Right lobe of liver (tissue), 6 donors: ENCODE measurements at regions not wholly inside any gene's neighbourhood (a gene's known extent, or its start where the extent isn't known, plus 50 kb on each side); places are given as distances from the start of the nearest gene placed in this dataset.
A peak's percentile ranks its signal among the peaks of the same experiment; 100 is the strongest.

Experiments used
- ATAC-seq, 4 donors: fragments of 200-7000 bp; cut with Tn5 transposase; one replicate each; pipeline ENCODE4 v1.9.1; 2020; ENCODE audit warnings: mild to moderate bottlenecking in 4 of 4, moderate library complexity in 4 of 4
- DNase-seq, 3 donors: peaks; one replicate each; pipeline ENCODE4 v3.0.0-alpha.2; 2020
- H3K27ac ChIP-seq, 3 donors: fragments of 200-600 bp; one replicate each; pipeline ENCODE4 v1.8.0; 2022
- H3K27me3 ChIP-seq, 2 donors: fragments of 200-600 bp; one replicate each; pipeline ENCODE4 v1.8.0; 2022
- H3K36me3 ChIP-seq, 4 donors: fragments of 200-600 bp; sonication (generic) in 1 of 4; one replicate each; pipeline versions ENCODE4 v1.5.1 to v1.8.0; 2017 to 2022; ENCODE audit warnings: control low read depth in 1 of 4
- H3K4me1 ChIP-seq, 4 donors: fragments of 200-600 bp; sonication (generic) in 1 of 4; one replicate each; pipeline versions ENCODE4 v1.5.1 to v1.8.0; 2017 to 2022; ENCODE audit warnings: control low read depth in 1 of 4
- H3K4me3 ChIP-seq, 3 donors: fragments of 200-600 bp; one replicate each; pipeline ENCODE4 v1.8.0; 2022
- H3K9me3 ChIP-seq, 4 donors: fragments of 200-600 bp; sonication (generic) in 1 of 4; one replicate each; pipeline versions ENCODE4 v1.5.1 to v1.8.0; 2017 to 2022; ENCODE audit warnings: control low read depth in 1 of 4
- POLR2A ChIP-seq: fragments of 450-650 bp; IDR thresholded peaks from one replicate; pipeline ENCODE4 v1.6.1; 2017; ENCODE audit warnings: antibody characterized with exemption, mild to moderate bottlenecking
- WGBS: methylation state at CpG from one replicate; pipeline ENCODE4 v1.1.6; 2018; ENCODE audit warnings: low coverage, low lambda C conversion rate; ENCODE audit not compliant: insufficient coverage; ENCODE audit errors: missing lambda C conversion rate; 5-methylcytosine and 5-hydroxymethylcytosine counted together
- intact Hi-C, 2 donors: fragments of 100-400 bp; cut with DNase I; formaldehyde crosslinking; loops; one replicate each; pipeline versions ENCODE4 v1.11.2 to v1.14.1; 2022
- TF ChIP-seq, protein P1 (sequence below), 4 donors: fragments of 200-600 bp in 3 of 4; fragments of 450-650 bp in 1 of 4; IDR thresholded peaks; one replicate each; pipeline versions ENCODE4 v1.5.1 to v1.8.0; 2016 to 2022; ENCODE audit warnings: antibody characterized with exemption in 4 of 4, mild to moderate bottlenecking in 2 of 4
- donor health status: DM: no; HTN: yes; CAD: no.
- donor health status: DM: no; HTN: no; CAD: no.
- donor health status: DM: no; HTN: no; CAD: no.
- donor health status: DM: no; HTN: yes; CAD: no.
- donor health status: DM: no; HTN: yes; CAD: no.

DNA sequence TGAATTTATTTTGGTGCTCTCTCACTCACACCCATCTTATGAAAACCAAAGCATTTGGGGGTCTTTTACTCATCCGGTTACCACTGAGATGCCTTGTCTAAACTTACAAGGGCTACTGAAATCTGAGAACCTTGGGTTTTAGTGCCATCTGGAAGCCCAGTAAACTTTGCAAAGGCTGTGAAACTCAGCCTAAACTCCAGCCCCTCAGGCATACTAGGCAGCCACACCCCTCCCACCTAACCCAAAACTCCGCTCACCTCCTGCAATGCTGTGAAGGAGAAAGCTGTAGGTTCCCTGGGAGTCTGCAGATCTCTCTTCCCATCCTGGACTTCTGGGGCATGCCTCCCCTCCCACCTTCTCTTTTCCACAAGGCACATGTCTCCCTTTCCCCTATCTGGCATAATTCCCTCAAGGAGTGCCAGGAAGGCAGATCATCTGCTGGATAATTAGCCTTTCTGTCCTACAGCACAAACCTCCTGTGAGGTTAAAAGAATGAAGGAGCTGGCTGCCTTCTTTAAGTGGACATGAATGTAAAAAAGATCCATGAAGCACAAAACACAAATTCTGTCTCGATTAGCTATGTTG, 71.5 kb upstream of the ANXA1 start:
- H3K9me3 ChIP-seq = no peaks in the 10 kb centered on the region
- no peak overlapping the region for H3K27ac ChIP-seq
- TF ChIP-seq, protein P1, sequence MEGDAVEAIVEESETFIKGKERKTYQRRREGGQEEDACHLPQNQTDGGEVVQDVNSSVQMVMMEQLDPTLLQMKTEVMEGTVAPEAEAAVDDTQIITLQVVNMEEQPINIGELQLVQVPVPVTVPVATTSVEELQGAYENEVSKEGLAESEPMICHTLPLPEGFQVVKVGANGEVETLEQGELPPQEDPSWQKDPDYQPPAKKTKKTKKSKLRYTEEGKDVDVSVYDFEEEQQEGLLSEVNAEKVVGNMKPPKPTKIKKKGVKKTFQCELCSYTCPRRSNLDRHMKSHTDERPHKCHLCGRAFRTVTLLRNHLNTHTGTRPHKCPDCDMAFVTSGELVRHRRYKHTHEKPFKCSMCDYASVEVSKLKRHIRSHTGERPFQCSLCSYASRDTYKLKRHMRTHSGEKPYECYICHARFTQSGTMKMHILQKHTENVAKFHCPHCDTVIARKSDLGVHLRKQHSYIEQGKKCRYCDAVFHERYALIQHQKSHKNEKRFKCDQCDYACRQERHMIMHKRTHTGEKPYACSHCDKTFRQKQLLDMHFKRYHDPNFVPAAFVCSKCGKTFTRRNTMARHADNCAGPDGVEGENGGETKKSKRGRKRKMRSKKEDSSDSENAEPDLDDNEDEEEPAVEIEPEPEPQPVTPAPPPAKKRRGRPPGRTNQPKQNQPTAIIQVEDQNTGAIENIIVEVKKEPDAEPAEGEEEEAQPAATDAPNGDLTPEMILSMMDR (IDR thresholded peaks at IDR 0.05) = no peak
- TF ChIP-seq POLR2A = no peak
- no peaks in the 10 kb centered on the region for H3K36me3 ChIP-seq
- 92% methylated on average over 1 of the region's 3 CpGs for WGBS
- intact Hi-C loops = loop anchor here in 1 of 2 donors (10.0 kb wide), 1 partner anchor 45 kb away; no protein-coding TSS in a partner anchor
- DNase-seq (no peak), ATAC-seq (no peak)
- no peaks in the 10 kb centered on the region for H3K27me3 ChIP-seq
- no peak overlapping the region for H3K4me3 ChIP-seq
- H3K4me1 ChIP-seq = peaks cover 0 to 17% (median 8%) of the 10 kb centered on the region in 4 donors

DNA sequence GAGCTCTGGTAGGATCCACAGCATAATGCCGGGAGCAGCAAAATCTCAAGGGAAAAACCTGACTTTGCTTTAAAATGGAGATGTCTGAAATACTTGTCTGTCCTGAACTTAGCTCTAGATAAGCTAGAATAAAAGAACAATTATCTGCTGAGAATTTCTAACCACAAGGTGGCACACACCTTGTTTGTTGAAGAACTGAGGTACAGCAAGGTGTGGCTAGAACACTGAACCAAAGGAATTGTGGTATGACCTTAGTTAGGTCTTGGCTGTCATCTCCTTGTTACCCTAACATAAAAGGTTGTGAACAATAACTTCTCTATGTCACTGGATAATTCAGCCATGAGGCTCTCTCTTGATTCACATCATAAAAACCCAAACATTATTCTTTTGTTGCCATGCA, 72.3 kb upstream of the ANXA1 start:
- Histone ChIP-seq H3K27ac (no peak overlapping the region), H3K4me1 (peaks cover 0 to 23% (median 11%) of the 10 kb centered on the region in 4 donors), H3K27me3 (no peaks in the 10 kb centered on the region), H3K4me3 (no peak overlapping the region), H3K36me3 (no peaks in the 10 kb centered on the region), H3K9me3 (no peaks in the 10 kb centered on the region)
- WGBS = 69% methylated on average over 1 of the region's 1 CpG
- ATAC-seq (peak; percentile 34 to 49 (median 44)), DNase-seq (no peak)
- intact Hi-C loops = no loop called here
- TF ChIP-seq, protein P1 (IDR thresholded peaks at IDR 0.05) = peak; percentile 25 to 46 (median 29)
- no peak for TF ChIP-seq POLR2A

DNA sequence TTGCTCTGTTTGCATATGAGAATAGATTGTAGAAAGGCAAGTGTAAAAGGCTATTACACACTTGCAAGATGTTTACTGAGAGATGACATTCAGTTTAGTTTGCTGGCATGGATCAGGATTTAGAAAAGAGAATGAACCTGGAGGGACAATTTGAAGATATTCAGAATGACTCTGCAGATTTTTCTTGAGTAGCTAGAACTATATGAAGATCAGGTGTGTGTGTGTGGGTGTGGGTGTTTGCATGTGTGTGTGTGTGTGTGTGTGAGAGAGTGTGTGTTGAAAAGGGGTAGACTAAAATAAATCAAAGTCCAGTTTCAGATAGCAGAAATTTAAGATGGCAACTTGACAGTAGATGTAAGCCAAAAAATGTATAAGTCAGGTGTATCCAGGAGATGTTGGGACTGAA, 74.0 kb upstream of the ANXA1 start:
- no peaks in the 10 kb centered on the region for H3K27me3 ChIP-seq
- intact Hi-C loops = no loop called here
- TF ChIP-seq, protein P1 (IDR thresholded peaks at IDR 0.05) = no peak
- TF ChIP-seq POLR2A = no peak
- DNase-seq (no peak), ATAC-seq (no peak)
- H3K4me3 ChIP-seq = no peak overlapping the region
- no peaks in the 10 kb centered on the region for H3K9me3 ChIP-seq
- peaks cover 0 to 29% (median 13%) of the 10 kb centered on the region in 4 donors for H3K4me1 ChIP-seq
- no peak overlapping the region for H3K27ac ChIP-seq
- H3K36me3 ChIP-seq = no peaks in the 10 kb centered on the region

DNA sequence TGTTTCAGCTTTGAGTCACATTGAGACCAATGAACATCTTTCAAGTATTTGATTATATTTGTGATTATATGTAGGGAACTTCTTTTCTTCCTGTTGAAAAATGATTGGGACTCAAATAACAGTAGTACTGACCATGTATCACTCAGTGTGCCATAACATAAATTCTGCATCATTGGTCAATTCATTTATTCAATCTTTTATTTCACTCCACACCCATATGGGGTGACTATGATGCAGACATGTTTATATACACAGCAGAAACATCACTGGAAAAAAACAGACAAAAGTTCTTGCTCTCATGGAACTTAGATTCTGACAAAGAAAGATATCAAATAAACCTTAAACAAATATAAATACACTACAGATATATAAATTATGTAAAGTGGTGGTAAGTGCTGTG, 74.7 kb upstream of the ANXA1 start:
- Histone ChIP-seq H3K27ac (no peak overlapping the region), H3K9me3 (no peaks in the 10 kb centered on the region), H3K27me3 (no peaks in the 10 kb centered on the region), H3K4me1 (peaks cover 0 to 24% (median 11%) of the 10 kb centered on the region in 4 donors), H3K36me3 (no peaks in the 10 kb centered on the region), H3K4me3 (no peak overlapping the region)
- TF ChIP-seq, protein P1 (IDR thresholded peaks at IDR 0.05) = no peak
- no peak for TF ChIP-seq POLR2A
- ATAC-seq (no peak), DNase-seq (no peak)
- intact Hi-C loops = no loop called here
